NCI-H2029 treated with DMSO at 0.1 percent for 48 hours (cell line): ENCODE measurements at regions not wholly inside any gene's neighbourhood (a gene's known extent, or its start where the extent isn't known, plus 50 kb on each side); places are given as distances from the start of the nearest gene placed in this dataset.

Experiments
- DNase-seq: peaks from one replicate; lab custom pipeline; 2025; lab: John Stamatoyannopoulos, UW

- no peak for DNase-seq
These were observed 307.0 kb downstream of the SPRY2 start for GRCh38 chr13:80033951-80034350.

GRCh38 chr13:80033286-80033685 lies 307.6 kb downstream of the SPRY2 start:
- DNase-seq = no peak

- DNase-seq = no peak
These were observed 310.4 kb downstream of the SPRY2 start for GRCh38 chr13:80030491-80030890.

- peak; percentile 54 for DNase-seq
These were observed 311.8 kb downstream of the SPRY2 start for GRCh38 chr13:80029170-80029569.

- no peak for DNase-seq
These were observed 318.8 kb downstream of the SPRY2 start for GRCh38 chr13:80022146-80022545.

GRCh38 chr13:80012251-80012650 lies 328.7 kb downstream of the SPRY2 start:
- no peak for DNase-seq

GRCh38 chr13:80011448-80012212 lies 329.3 kb downstream of the SPRY2 start:
- DNase-seq = no peak

GRCh38 chr13:80010846-80011245 lies 330.1 kb downstream of the SPRY2 start:
- no peak for DNase-seq

- peak; percentile 4 for DNase-seq
These were observed 330.6 kb downstream of the SPRY2 start for GRCh38 chr13:80010286-80010831.

GRCh38 chr13:80009760-80010159 lies 331.2 kb downstream of the SPRY2 start:
- no peak for DNase-seq

GRCh38 chr13:80006940-80007339 lies 334.0 kb downstream of the SPRY2 start:
- no peak for DNase-seq

GRCh38 chr13:80001510-80001842 lies 339.4 kb downstream of the SPRY2 start:
- DNase-seq = no peak

GRCh38 chr13:80000684-80001509 lies 340.0 kb downstream of the SPRY2 start:
- DNase-seq = no peak

GRCh38 chr13:79999601-80000000 lies 341.3 kb downstream of the SPRY2 start:
- no peak for DNase-seq

- no peak for DNase-seq
These were observed 342.5 kb downstream of the SPRY2 start for GRCh38 chr13:79998381-79998880.

GRCh38 chr13:79997244-79997643 lies 343.7 kb downstream of the SPRY2 start:
- DNase-seq = no peak

- no peak for DNase-seq
These were observed 345.6 kb downstream of the SPRY2 start for GRCh38 chr13:79995334-79995733.

GRCh38 chr13:79992111-79992510 lies 348.8 kb downstream of the SPRY2 start:
- DNase-seq = no peak

GRCh38 chr13:79990048-79990447 lies 350.9 kb downstream of the SPRY2 start:
- no peak for DNase-seq

GRCh38 chr13:79989217-79989661 lies 351.7 kb downstream of the SPRY2 start:
- DNase-seq = no peak

- no peak for DNase-seq
These were observed 352.4 kb downstream of the SPRY2 start for GRCh38 chr13:79988573-79988972.

- DNase-seq = no peak
These were observed 353.2 kb downstream of the SPRY2 start for GRCh38 chr13:79987761-79988160.

- DNase-seq = no peak
These were observed 353.6 kb downstream of the SPRY2 start for GRCh38 chr13:79987323-79987722.
